Stimulated activated naive CD8-positive, alpha-beta T cell treated with anti-CD3 and anti-CD28 coated beads, Interleukin-15, Interleukin-2, amounts not matched to agents 100 ng/mL and 50 ng/mL, for 24 hours (primary cell): ENCODE measurements at regions not wholly inside any gene's neighbourhood (a gene's known extent, or its start where the extent isn't known, plus 50 kb on each side); places are given as distances from the start of the nearest gene placed in this dataset.

ENCODE experiments used
- H3K27ac Mint-ChIP-seq: one replicate; pipeline ENCODE4 v1.8.0; 2021; ENCODE audit warnings: mild to moderate bottlenecking, mixed read lengths
- H3K27me3 Mint-ChIP-seq: one replicate; pipeline ENCODE4 v1.8.0; 2021; ENCODE audit warnings: mixed read lengths
- H3K36me3 Mint-ChIP-seq: one replicate; pipeline ENCODE4 v1.8.0; 2021; ENCODE audit warnings: low read depth, mixed read lengths
- H3K4me1 Mint-ChIP-seq: one replicate; pipeline ENCODE4 v1.8.0; 2021; ENCODE audit warnings: low read depth, mixed read lengths
- H3K4me3 Mint-ChIP-seq: one replicate; pipeline ENCODE4 v1.8.0; 2021; ENCODE audit warnings: mild to moderate bottlenecking, mixed read lengths
- H3K9me3 Mint-ChIP-seq: one replicate; pipeline ENCODE4 v1.8.0; 2021; ENCODE audit warnings: mixed read lengths

DNA sequence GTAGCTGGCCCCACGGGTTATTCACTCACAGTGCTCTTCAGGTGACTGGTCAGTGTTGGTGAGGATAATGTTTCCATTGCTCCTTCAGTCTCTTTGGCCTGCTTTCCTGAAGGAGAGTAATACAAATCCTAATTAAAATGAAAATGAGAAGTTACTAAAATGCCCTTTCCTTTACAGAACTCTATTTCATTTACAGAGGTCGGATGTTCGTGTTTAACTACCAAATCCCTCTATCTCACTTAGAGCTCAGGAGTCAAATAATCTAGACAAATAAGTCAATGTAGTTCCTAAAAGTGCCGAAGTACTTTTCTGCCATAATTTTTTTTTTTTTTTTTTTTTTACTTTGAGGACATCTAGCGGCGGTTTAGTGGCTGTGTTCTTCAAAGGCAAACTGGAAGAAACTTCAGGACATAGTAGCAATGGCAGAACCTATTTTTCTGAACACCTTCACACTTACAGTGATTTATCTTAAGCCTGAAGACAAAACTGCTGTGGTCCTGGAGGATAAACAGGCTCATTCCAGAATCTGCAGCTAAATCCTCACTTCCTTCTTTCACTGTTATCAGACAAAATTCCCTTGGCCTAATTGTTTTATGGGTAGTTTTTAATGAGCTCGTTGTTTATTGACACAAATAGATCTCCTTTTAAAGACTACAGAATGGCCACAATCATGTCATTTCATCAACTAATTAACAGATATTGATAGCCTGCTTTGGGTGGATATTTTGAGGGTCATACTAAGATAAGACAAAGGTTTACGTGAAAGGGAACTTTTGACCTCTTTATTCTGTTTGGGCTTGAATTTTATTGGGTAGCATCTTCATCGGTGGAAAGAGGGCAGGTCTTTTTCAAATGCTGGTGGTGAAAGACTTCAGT lies 207.6 kb upstream of the DMRTA1 start:
- Mint-ChIP-seq H3K27me3 (peaks cover 3% of the 10 kb centered on the region), H3K27ac (no peak overlapping the region), H3K4me3 (no peak overlapping the region), H3K4me1 (peaks cover 62% of the 10 kb centered on the region), H3K36me3 (no peaks in the 10 kb centered on the region), H3K9me3 (no peaks in the 10 kb centered on the region)

DNA sequence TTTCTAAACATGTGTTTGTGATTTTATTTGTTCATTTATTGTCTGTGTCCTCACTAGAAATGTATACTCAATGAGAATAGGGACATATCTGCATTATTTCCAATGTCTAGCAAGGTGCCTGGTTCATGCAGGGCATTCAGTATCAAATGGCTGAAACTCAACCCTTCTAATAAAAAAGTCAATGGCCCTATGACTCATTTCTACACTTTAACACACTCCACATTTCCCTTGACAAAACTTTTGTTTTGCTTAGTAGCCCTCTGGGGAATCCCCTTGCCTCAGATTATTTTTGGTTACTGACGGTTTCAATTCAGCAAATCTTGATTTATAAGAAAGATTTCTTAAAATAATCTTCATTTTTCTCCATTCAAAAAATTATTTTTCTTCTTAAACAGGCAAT lies 206.0 kb upstream of the DMRTA1 start:
- Mint-ChIP-seq H3K27ac (peak overlapping the region; percentile 28), H3K9me3 (no peaks in the 10 kb centered on the region), H3K27me3 (no peaks in the 10 kb centered on the region), H3K4me3 (peak overlapping the region; percentile 4), H3K4me1 (peaks cover 69% of the 10 kb centered on the region), H3K36me3 (no peaks in the 10 kb centered on the region)

GRCh38 chr9:22241024-22241423 lies 205.6 kb upstream of the DMRTA1 start:
- peak overlapping the region; percentile 4 for H3K4me3 Mint-ChIP-seq
- H3K27me3 Mint-ChIP-seq: no peaks in the 10 kb centered on the region
- peaks cover 69% of the 10 kb centered on the region for H3K4me1 Mint-ChIP-seq
- H3K27ac Mint-ChIP-seq: no peak overlapping the region
- no peaks in the 10 kb centered on the region for H3K36me3 Mint-ChIP-seq
- no peaks in the 10 kb centered on the region for H3K9me3 Mint-ChIP-seq

DNA sequence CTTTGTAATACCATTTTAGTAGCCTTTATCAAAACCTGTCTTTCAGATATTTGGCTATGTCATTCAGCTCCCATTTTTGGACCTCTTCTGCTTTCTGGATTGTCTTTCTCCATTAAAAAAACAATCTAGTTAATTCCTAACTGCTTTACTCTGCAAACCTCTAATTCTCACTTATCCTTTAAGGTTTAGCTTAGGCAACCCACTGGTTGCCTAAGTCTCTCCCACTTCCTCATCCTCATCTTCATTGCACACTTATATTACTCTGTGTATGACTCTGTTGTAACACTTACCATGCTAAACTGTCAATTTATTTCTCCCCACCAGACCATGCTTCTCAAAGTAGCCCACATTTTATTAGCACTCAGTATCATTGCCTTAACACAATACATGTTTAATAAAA lies 205.0 kb upstream of the DMRTA1 start:
- H3K27me3 Mint-ChIP-seq: no peaks in the 10 kb centered on the region
- H3K36me3 Mint-ChIP-seq: no peaks in the 10 kb centered on the region
- peaks cover 67% of the 10 kb centered on the region for H3K4me1 Mint-ChIP-seq
- no peak overlapping the region for H3K4me3 Mint-ChIP-seq
- no peaks in the 10 kb centered on the region for H3K9me3 Mint-ChIP-seq
- no peak overlapping the region for H3K27ac Mint-ChIP-seq

- Mint-ChIP-seq H3K4me3 (no peak overlapping the region), H3K27ac (no peak overlapping the region), H3K4me1 (peaks cover 39% of the 10 kb centered on the region), H3K36me3 (no peaks in the 10 kb centered on the region), H3K9me3 (no peaks in the 10 kb centered on the region), H3K27me3 (peaks cover 22% of the 10 kb centered on the region)
Measured at GRCh38 chr9:22244139-22245011, 202.2 kb upstream of the DMRTA1 start.

DNA sequence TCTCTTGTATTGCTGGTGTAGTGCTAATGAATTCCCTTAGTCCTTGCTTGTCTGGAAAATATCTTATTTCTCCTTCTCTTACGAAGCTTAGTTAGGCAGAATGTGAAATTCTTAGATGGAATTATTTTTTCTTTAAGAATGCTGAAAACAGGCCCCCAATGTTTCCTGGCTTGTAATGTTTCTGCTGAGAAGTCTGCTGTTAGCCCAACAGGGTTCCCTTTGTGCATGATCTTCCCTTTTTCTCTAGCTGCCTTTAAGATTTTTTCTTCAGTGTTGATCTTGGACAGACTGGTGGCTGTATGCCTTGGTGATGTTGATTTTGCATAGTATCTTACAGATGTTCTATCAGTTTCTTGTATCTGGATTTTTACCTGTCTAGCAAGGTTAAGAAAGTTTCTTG lies 191.3 kb upstream of the DMRTA1 start:
- Mint-ChIP-seq H3K27ac (no peak overlapping the region), H3K4me3 (no peak overlapping the region), H3K9me3 (peaks cover 12% of the 10 kb centered on the region), H3K36me3 (peaks cover 7% of the 10 kb centered on the region), H3K4me1 (no peaks in the 10 kb centered on the region), H3K27me3 (peaks cover 26% of the 10 kb centered on the region)

GRCh38 chr9:22256381-22256780 lies 190.2 kb upstream of the DMRTA1 start:
- no peak overlapping the region for H3K4me3 Mint-ChIP-seq
- H3K9me3 Mint-ChIP-seq: peaks cover 12% of the 10 kb centered on the region
- H3K27me3 Mint-ChIP-seq: peaks cover 26% of the 10 kb centered on the region
- no peak overlapping the region for H3K27ac Mint-ChIP-seq
- H3K4me1 Mint-ChIP-seq: no peaks in the 10 kb centered on the region
- H3K36me3 Mint-ChIP-seq: peaks cover 7% of the 10 kb centered on the region

DNA sequence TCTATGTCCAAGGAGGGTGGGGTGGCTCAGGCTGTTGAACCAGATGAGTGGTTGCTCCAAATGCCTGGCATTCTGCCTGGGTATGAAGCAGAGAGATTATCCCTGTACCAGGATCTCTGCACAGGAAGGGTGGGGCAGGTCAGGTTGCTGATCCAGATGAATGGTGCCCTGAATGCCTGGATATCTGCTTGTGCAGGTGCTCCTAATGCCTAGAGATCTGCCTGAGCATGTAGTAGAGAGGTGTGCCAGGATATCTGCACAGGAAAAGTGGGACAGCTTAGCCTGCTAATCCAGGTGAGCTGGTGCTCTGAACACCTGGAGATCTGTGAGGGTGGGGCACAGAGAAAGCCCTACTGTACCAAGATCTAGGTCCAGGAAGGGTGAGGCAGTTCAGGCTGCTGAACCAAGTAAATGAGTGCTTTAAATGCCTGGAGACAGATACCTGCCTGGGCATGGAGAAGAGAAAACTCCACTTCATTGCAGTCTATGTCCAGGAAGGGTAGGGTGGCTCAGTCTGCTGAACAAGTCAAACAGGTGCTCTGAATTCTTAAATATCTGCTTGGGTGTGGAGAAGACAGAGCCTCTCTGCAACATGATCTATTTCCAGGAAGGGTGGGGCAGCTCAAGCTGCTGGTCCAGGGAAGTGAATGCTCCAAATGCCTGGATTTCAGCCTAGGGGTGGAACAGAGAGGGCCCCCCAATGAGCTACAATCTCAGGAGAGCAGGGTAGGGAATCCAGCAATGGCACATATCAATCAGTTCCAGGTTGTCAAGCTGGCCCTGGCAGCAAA lies 189.4 kb upstream of the DMRTA1 start:
- Mint-ChIP-seq H3K36me3 (no peaks in the 10 kb centered on the region), H3K9me3 (peaks cover 5% of the 10 kb centered on the region), H3K4me3 (no peak overlapping the region), H3K27ac (no peak overlapping the region), H3K27me3 (peaks cover 20% of the 10 kb centered on the region), H3K4me1 (no peaks in the 10 kb centered on the region)

- Mint-ChIP-seq H3K4me3 (no peak overlapping the region), H3K4me1 (no peaks in the 10 kb centered on the region), H3K9me3 (peaks cover 34% of the 10 kb centered on the region), H3K36me3 (no peaks in the 10 kb centered on the region), H3K27ac (no peak overlapping the region), H3K27me3 (peaks cover 18% of the 10 kb centered on the region)
Measured at GRCh38 chr9:22265038-22265437, 181.6 kb upstream of the DMRTA1 start.

DNA sequence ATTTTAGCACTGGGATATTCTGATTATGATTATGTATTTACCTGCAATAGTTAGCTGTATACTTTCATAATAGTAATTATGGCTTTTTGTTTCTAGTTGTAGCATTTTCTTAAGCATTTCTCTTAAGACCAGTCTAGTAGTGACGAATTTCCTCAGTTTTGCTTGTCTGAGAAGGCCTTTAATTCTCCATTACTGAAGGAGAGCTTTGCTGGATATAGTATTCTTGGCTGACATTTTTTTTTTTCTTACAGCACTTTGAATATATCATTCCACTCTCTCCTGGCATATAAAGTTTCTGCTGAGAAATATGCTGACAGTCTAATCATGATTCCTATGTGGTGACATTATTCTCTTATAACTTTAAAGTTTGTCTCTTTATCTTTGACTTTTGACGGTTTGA lies 181.1 kb upstream of the DMRTA1 start:
- peaks cover 34% of the 10 kb centered on the region for H3K9me3 Mint-ChIP-seq

GRCh38 chr9:22274477-22274876 lies 172.1 kb upstream of the DMRTA1 start:
- no peaks in the 10 kb centered on the region for H3K36me3 Mint-ChIP-seq
- H3K4me3 Mint-ChIP-seq: no peak overlapping the region
- peaks cover 1% of the 10 kb centered on the region for H3K4me1 Mint-ChIP-seq

More for the DNA sequence above, 181.1 kb upstream of the DMRTA1 start:
- Mint-ChIP-seq H3K36me3 (no peaks in the 10 kb centered on the region), H3K27me3 (peaks cover 21% of the 10 kb centered on the region), H3K27ac (no peak overlapping the region), H3K4me3 (no peak overlapping the region), H3K4me1 (no peaks in the 10 kb centered on the region)

DNA sequence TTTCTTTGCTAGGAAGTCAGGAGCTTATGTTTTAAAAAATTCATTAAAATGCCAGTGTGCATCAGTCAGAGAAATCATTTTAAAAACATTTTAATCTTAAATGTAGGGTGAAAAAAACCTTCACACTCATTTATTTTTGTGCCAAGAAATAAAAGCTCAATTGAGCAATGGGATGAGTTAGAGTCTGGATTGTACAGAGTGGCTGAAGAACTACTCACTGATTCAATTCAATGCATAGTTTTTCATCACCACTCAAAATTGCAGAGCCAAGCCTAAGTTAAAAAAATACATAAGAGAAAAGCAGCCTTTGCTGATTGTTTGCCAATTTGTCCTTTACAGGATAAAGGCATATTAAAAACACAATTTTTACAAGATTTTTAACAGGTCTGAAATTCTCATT lies 168.2 kb upstream of the DMRTA1 start:
- no peak overlapping the region for H3K4me3 Mint-ChIP-seq
- H3K36me3 Mint-ChIP-seq: no peaks in the 10 kb centered on the region
- no peak overlapping the region for H3K27ac Mint-ChIP-seq
- peaks cover 11% of the 10 kb centered on the region for H3K4me1 Mint-ChIP-seq
- no peaks in the 10 kb centered on the region for H3K9me3 Mint-ChIP-seq
- peaks cover 7% of the 10 kb centered on the region for H3K27me3 Mint-ChIP-seq

More at GRCh38 chr9:22274477-22274876, 172.1 kb upstream of the DMRTA1 start:
- no peaks in the 10 kb centered on the region for H3K9me3 Mint-ChIP-seq
- no peak overlapping the region for H3K27ac Mint-ChIP-seq
- H3K27me3 Mint-ChIP-seq: peaks cover 11% of the 10 kb centered on the region

DNA sequence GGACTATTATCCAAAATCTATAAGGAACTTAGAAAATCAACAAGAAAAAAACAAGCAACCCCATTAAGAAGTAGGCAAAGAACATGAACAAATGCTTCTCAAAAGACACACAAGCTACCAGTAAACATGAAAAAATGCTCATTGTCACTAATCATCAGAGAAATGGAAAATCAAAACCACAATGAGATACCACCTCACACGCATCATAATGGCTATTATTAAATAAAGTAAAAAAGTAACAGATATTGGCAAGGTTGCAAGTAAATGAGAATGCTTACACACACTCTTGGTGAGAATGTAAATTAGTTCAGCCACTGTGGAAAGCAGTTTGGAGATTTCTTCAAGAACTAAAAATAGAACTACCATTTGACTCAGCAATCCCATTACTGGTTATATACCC lies 167.0 kb upstream of the DMRTA1 start:
- Mint-ChIP-seq H3K36me3 (no peaks in the 10 kb centered on the region), H3K4me1 (peaks cover 11% of the 10 kb centered on the region), H3K27ac (no peak overlapping the region), H3K4me3 (no peak overlapping the region), H3K9me3 (no peaks in the 10 kb centered on the region), H3K27me3 (peaks cover 11% of the 10 kb centered on the region)

GRCh38 chr9:22285066-22285465 lies 161.6 kb upstream of the DMRTA1 start:
- Mint-ChIP-seq H3K36me3 (no peaks in the 10 kb centered on the region), H3K27me3 (peaks cover 4% of the 10 kb centered on the region), H3K27ac (no peak overlapping the region), H3K4me3 (no peak overlapping the region), H3K4me1 (peaks cover 4% of the 10 kb centered on the region), H3K9me3 (no peaks in the 10 kb centered on the region)
